T47D (cell line): ENCODE measurements at regions not wholly inside any gene's neighbourhood (a gene's known extent, or its start where the extent isn't known, plus 50 kb on each side); places are given as distances from the start of the nearest gene placed in this dataset.

ENCODE experiments used
- DNase-seq, 2 experiments: peaks; one replicate each; pipeline versions ENCODE4 v3.0.0 to v3.0.0-alpha.2; 2011 to 2012; ENCODE audit warnings: low read depth in 1 of 2, low spot score in 1 of 2
- JUND ChIP-seq: IDR thresholded peaks from 2 replicates; pipeline ENCODE4 v1.6.1; 2012; ENCODE audit warnings: low read depth
- in situ Hi-C: cut with HindIII; loops from 2 replicates; pipeline ENCODE4 v1.10.0; 2016; ENCODE audit warnings: low sequenced_read_pairs, low pct_unique_long_range_greater_than_20kb

- in situ Hi-C loops: no loop called here
- DNase-seq: no peak
- no peak for TF ChIP-seq JUND
Observed at GRCh38 chr7:14040528-14040927, 51.1 kb upstream of the ETV1 start.
